ENCODE measurements at regions not wholly inside any gene's neighbourhood (a gene's known extent, or its start where the extent isn't known, plus 50 kb on each side); places are given as distances from the start of the nearest gene placed in this dataset.
"Not testable (repeated sequence)": the region's sequence is repeated elsewhere in the genome, so short reads cannot be mapped to it uniquely, and the experiment has no call there.

GRCh38 chr14:38004610-38004879, 203.2 kb upstream of the SSTR1 start:
- TF ChIP-seq CTCF (IDR thresholded peaks at IDR 0.05): no peak
- TF ChIP-seq POLR2A (IDR thresholded peaks at IDR 0.05): no peak

GRCh38 chr14:38011156-38011555, 196.5 kb upstream of the SSTR1 start:
- H3K27me3 ChIP-seq; H3K4me1 ChIP-seq; H3K9me3 ChIP-seq; intact Hi-C loops (cut with DNase I; ENCODE audit: low total_unique reads); DNase-seq; H3K4me3 ChIP-seq; H3K27ac ChIP-seq; H3K36me3 ChIP-seq: not testable (repeated sequence)

More at GRCh38 chr14:38004610-38004879, 203.2 kb upstream of the SSTR1 start:
- Histone ChIP-seq H3K9me3 (no peaks in the 10 kb centered on the region), H3K4me3 (no peak overlapping the region), H3K36me3 (no peaks in the 10 kb centered on the region), H3K27ac (no peak overlapping the region), H3K4me1 (no peaks in the 10 kb centered on the region), H3K27me3 (no peaks in the 10 kb centered on the region)
- no peak for DNase-seq
- intact Hi-C loops (cut with DNase I; ENCODE audit: low total_unique reads): no loop called here

DNA sequence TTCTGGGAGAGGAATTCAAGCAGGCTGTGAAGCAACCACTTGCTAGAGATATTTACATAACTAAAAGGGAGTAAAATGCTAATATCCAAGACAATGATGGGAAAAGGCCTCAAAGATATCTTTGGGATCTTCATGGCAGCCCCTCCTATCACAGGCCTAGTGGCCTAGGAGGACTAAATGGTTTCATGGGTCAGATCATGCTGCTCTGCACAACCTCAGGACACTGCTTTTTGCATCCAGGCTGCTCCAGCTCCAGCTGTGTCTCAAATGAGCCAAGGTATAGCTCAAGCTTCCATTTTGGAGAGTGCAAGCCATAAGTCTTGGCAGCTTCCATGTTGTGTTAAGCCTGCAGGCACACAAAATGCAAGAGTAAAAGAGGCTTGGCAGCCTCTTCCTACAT, 195.6 kb upstream of the SSTR1 start:
- peaks cover 0 to 6% of the 10 kb centered on the region in 2 donors for H3K9me3 ChIP-seq

GRCh38 chr14:38016497-38016896, 191.2 kb upstream of the SSTR1 start:
- Histone ChIP-seq H3K27me3 (no peaks in the 10 kb centered on the region), H3K4me1 (no peaks in the 10 kb centered on the region), H3K27ac (no peak overlapping the region), H3K36me3 (no peaks in the 10 kb centered on the region), H3K4me3 (no peak overlapping the region), H3K9me3 (peaks cover 0 to 6% of the 10 kb centered on the region in 2 donors)
- DNase-seq: no peak
- TF ChIP-seq CTCF (IDR thresholded peaks at IDR 0.05) (no peak), POLR2A (IDR thresholded peaks at IDR 0.05) (no peak)
- intact Hi-C loops (cut with DNase I; ENCODE audit: low total_unique reads): no loop called here

More for the DNA sequence above, 195.6 kb upstream of the SSTR1 start:
- H3K27me3 ChIP-seq: no peaks in the 10 kb centered on the region
- DNase-seq: no peak
- H3K27ac ChIP-seq: no peak overlapping the region
- H3K36me3 ChIP-seq: no peaks in the 10 kb centered on the region
- H3K4me1 ChIP-seq: no peaks in the 10 kb centered on the region
- TF ChIP-seq CTCF (IDR thresholded peaks at IDR 0.05): no peak
- no peak for TF ChIP-seq POLR2A (IDR thresholded peaks at IDR 0.05)
- intact Hi-C loops (cut with DNase I; ENCODE audit: low total_unique reads): no loop called here
- no peak overlapping the region for H3K4me3 ChIP-seq

DNA sequence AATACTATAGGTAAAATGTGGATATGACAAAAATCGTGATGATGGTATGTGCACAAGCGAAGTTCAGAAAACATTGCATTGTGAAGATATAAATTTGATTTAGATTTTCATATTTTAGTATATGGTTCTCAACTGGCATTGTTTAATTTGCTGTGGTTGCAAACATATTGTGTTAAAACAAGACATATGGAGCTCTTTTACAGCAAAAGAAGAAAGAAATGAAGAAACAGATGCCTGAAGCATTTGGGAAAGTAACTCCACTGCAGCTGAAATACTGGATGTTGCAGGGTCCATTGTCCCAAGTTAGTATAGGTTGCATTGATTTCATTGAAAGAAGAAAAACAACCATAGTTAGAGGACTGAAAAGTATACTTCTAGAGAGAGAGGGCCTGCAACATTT, 185.8 kb upstream of the SSTR1 start:
- H3K36me3 ChIP-seq: no peaks in the 10 kb centered on the region
- H3K9me3 ChIP-seq: peaks cover 0 to 3% of the 10 kb centered on the region in 2 donors
- intact Hi-C loops (cut with DNase I; ENCODE audit: low total_unique reads): no loop called here

More for the DNA sequence above, 185.8 kb upstream of the SSTR1 start:
- H3K4me3 ChIP-seq: no peak overlapping the region
- H3K27me3 ChIP-seq: no peaks in the 10 kb centered on the region
- no peak overlapping the region for H3K27ac ChIP-seq
- TF ChIP-seq CTCF (IDR thresholded peaks at IDR 0.05) (no peak), POLR2A (IDR thresholded peaks at IDR 0.05) (no peak)
- no peaks in the 10 kb centered on the region for H3K4me1 ChIP-seq
- DNase-seq: no peak

All from uterus (tissue), 3 donors.